ENCODE measurements at regions not wholly inside any gene's neighbourhood (a gene's known extent, or its start where the extent isn't known, plus 50 kb on each side); places are given as distances from the start of the nearest gene placed in this dataset.

DNA sequence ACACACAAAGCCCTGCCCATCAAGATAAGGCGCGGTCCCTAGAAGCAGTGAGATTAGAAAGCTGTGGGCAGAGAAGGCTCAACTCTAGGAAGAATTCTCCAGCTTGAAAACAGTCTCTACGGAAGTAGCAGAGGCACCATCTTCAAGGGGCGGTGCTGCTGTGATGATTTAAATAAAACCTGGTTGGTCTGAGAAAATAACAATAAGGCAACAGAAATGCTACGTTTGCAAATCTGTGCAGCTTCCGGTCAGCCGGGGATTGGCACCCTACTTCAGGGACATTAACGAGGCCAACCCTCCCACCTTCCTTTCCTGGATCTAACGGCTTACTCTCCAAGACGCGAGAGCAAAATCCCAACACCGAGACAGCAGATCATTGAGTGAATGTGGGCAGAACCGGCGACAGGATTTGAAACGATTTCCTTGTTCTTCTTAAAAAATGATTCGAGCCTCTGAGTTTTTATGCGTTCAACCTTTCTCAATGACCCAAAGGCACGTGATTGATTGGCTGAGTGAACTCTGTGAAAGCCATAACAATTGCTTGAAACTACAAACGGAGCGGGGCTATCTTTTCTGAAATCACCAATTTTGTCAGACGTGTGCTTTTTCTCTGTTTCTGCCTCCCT, 93.7 kb upstream of the ZNF516 start:
- Histone ChIP-seq H3K4me1 (ENCODE audit: control insufficient read depth, insufficient read depth, low read length) (peaks cover 4% of the 10 kb centered on the region), H3K36me3 (ENCODE audit: control insufficient read depth, insufficient read depth, low read length) (no peaks in the 10 kb centered on the region), H3K9me3 (ENCODE audit: control insufficient read depth, insufficient read depth, low read length) (no peaks in the 10 kb centered on the region), H3K27ac (ENCODE audit: low read depth, low read length) (peak overlapping the region; percentile 13), H3K27me3 (ENCODE audit: control insufficient read depth, insufficient read depth, low read length) (no peaks in the 10 kb centered on the region), H3K4me3 (ENCODE audit: low read depth, low read length) (peak overlapping the region; percentile 46)
- 6% methylated on average over 13 of the region's 21 CpGs for WGBS (ENCODE audit: insufficient coverage)
- peak in 2 of 6 donors; percentile 41 to 53 for DNase-seq (ENCODE audit: low read depth in 4 of 6, low spot score in 6 of 6)

DNA sequence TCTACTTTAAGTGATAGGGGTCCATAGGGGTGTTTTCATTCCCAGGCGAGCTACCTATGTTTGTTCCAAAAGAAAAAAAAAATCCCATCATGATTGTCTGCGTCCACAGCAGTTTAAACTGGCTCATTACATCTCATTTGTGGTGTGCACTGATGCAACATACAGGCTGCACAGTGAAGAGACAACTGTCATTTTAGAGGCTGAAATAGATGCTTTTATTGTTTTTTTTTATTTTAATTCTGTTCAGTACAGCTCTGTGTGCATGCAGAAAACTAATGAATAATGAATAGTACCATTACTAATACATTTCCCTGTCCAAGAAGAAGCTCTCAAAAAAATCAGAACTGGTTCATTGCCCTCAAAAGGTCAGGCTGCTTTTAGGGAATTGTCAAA, 92.8 kb upstream of the ZNF516 start:
- peaks cover 4% of the 10 kb centered on the region for H3K4me1 ChIP-seq (ENCODE audit: control insufficient read depth, insufficient read depth, low read length)
- H3K9me3 ChIP-seq (ENCODE audit: control insufficient read depth, insufficient read depth, low read length): no peaks in the 10 kb centered on the region
- no CpG with 5 or more reads among the region's 2 CpGs for WGBS (ENCODE audit: insufficient coverage)
- no peaks in the 10 kb centered on the region for H3K36me3 ChIP-seq (ENCODE audit: control insufficient read depth, insufficient read depth, low read length)
- H3K27ac ChIP-seq (ENCODE audit: low read depth, low read length): no peak overlapping the region
- H3K4me3 ChIP-seq (ENCODE audit: low read depth, low read length): no peak overlapping the region
- no peaks in the 10 kb centered on the region for H3K27me3 ChIP-seq (ENCODE audit: control insufficient read depth, insufficient read depth, low read length)
- DNase-seq (ENCODE audit: low read depth in 4 of 6, low spot score in 6 of 6): no peak

- no peak overlapping the region for H3K27ac ChIP-seq (ENCODE audit: low read depth, low read length)
- peaks cover 4% of the 10 kb centered on the region for H3K4me1 ChIP-seq (ENCODE audit: control insufficient read depth, insufficient read depth, low read length)
- WGBS (ENCODE audit: insufficient coverage): over 99% methylated on average over 28 of the region's 30 CpGs
- no peaks in the 10 kb centered on the region for H3K9me3 ChIP-seq (ENCODE audit: control insufficient read depth, insufficient read depth, low read length)
- no peak overlapping the region for H3K4me3 ChIP-seq (ENCODE audit: low read depth, low read length)
- H3K27me3 ChIP-seq (ENCODE audit: control insufficient read depth, insufficient read depth, low read length): no peaks in the 10 kb centered on the region
- H3K36me3 ChIP-seq (ENCODE audit: control insufficient read depth, insufficient read depth, low read length): no peaks in the 10 kb centered on the region
- no peak for DNase-seq (ENCODE audit: low read depth in 4 of 6, low spot score in 6 of 6)
Observed at GRCh38 chr18:76587147-76587878, 92.3 kb upstream of the ZNF516 start.

DNA sequence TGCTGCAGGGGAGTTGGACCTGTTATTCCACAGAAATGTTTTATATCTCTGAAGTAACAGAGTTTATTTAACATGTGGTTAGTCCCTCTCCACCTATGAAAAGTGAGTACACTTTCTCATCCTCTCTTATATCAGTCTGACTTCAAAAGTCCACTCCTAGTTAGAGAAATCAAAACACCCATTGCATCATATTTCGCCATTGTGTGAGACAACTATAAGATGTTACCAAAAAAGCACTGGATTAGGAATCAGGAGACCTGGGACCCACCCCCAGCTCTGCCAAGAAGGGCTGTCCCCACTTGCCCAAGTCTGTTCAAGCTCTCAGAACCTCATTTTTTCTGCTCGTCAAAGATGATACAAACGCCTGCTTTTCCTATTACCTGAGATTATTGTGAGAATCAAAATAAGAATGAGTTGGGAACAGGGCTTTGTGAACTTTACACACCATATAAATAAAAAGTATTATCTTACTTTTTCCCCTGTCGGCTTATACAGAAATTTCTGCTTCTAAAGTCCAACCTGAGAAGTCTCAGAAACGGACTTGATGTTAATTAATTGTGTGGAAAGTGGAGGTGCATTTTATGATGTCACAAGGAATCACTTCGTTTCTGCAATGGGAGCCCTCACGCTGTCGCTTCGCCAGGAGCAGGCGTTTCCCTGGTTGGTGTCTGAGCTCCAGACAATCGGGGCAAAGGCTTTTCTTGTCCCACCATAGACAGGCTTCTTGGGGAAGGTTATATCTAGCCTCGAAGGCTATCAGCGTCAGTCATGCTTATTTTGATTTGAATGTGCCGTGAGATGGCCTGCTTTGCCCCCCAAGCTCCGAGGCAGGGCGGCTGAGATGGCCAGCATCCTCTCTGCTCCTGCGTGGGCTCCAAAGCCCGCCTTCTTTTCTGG, 89.6 kb upstream of the ZNF516 start:
- Histone ChIP-seq H3K4me3 (ENCODE audit: low read depth, low read length) (no peak overlapping the region), H3K4me1 (ENCODE audit: control insufficient read depth, insufficient read depth, low read length) (peaks cover 4% of the 10 kb centered on the region), H3K36me3 (ENCODE audit: control insufficient read depth, insufficient read depth, low read length) (no peaks in the 10 kb centered on the region), H3K9me3 (ENCODE audit: control insufficient read depth, insufficient read depth, low read length) (no peaks in the 10 kb centered on the region), H3K27ac (ENCODE audit: low read depth, low read length) (no peak overlapping the region), H3K27me3 (ENCODE audit: control insufficient read depth, insufficient read depth, low read length) (no peaks in the 10 kb centered on the region)
- WGBS (ENCODE audit: insufficient coverage): 69% methylated on average over 10 of the region's 18 CpGs
- no peak for DNase-seq (ENCODE audit: low read depth in 4 of 6, low spot score in 6 of 6)

DNA sequence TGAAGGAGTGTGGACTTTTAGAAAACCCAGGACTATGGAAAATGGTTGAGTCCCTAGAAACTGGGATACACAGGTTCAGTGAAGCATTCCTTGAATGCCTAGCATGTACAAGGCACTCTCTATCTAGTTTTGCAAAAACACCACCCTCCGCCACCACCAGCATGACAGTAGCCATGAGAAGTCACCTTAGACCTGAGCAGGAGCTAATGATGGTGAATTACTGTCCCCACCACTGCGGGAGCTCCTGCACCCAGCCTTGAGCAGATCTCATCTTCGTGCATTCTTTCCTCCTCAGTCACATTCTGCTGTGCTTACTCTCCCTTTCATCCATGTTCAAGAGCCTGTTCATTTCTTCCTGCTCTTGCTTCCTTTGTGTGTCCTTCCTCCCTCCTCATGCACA, 86.2 kb upstream of the ZNF516 start:
- WGBS (ENCODE audit: insufficient coverage): 92% methylated on average over 3 of the region's 3 CpGs
- no peaks in the 10 kb centered on the region for H3K9me3 ChIP-seq (ENCODE audit: control insufficient read depth, insufficient read depth, low read length)
- no peak for DNase-seq (ENCODE audit: low read depth in 4 of 6, low spot score in 6 of 6)
- H3K36me3 ChIP-seq (ENCODE audit: control insufficient read depth, insufficient read depth, low read length): no peaks in the 10 kb centered on the region
- no peak overlapping the region for H3K27ac ChIP-seq (ENCODE audit: low read depth, low read length)
- no peak overlapping the region for H3K4me3 ChIP-seq (ENCODE audit: low read depth, low read length)
- peaks cover 10% of the 10 kb centered on the region for H3K4me1 ChIP-seq (ENCODE audit: control insufficient read depth, insufficient read depth, low read length)
- H3K27me3 ChIP-seq (ENCODE audit: control insufficient read depth, insufficient read depth, low read length): peaks cover 8% of the 10 kb centered on the region

- 87% methylated on average over 17 of the region's 17 CpGs for whole genome bisulfite sequencing (ENCODE audit: insufficient coverage)
- H3K27me3 ChIP-seq (ENCODE audit: control insufficient read depth, insufficient read depth, low read length): peaks cover 8% of the 10 kb centered on the region
- H3K4me1 ChIP-seq (ENCODE audit: control insufficient read depth, insufficient read depth, low read length): peaks cover 10% of the 10 kb centered on the region
- H3K36me3 ChIP-seq (ENCODE audit: control insufficient read depth, insufficient read depth, low read length): no peaks in the 10 kb centered on the region
- no peak overlapping the region for H3K27ac ChIP-seq (ENCODE audit: low read depth, low read length)
- no peak for DNase-seq (ENCODE audit: low read depth in 4 of 6, low spot score in 6 of 6)
- H3K9me3 ChIP-seq (ENCODE audit: control insufficient read depth, insufficient read depth, low read length): peaks cover 2% of the 10 kb centered on the region
- no peak overlapping the region for H3K4me3 ChIP-seq (ENCODE audit: low read depth, low read length)
Observed at GRCh38 chr18:76580288-76580962, 85.4 kb upstream of the ZNF516 start.

GRCh38 chr18:76579301-76579695, 84.3 kb upstream of the ZNF516 start:
- Histone ChIP-seq H3K4me1 (ENCODE audit: control insufficient read depth, insufficient read depth, low read length) (peaks cover 10% of the 10 kb centered on the region), H3K4me3 (ENCODE audit: low read depth, low read length) (no peak overlapping the region), H3K27ac (ENCODE audit: low read depth, low read length) (no peak overlapping the region), H3K36me3 (ENCODE audit: control insufficient read depth, insufficient read depth, low read length) (no peaks in the 10 kb centered on the region), H3K9me3 (ENCODE audit: control insufficient read depth, insufficient read depth, low read length) (peaks cover 2% of the 10 kb centered on the region), H3K27me3 (ENCODE audit: control insufficient read depth, insufficient read depth, low read length) (peaks cover 8% of the 10 kb centered on the region)
- WGBS (ENCODE audit: insufficient coverage): 79% methylated on average over 12 of the region's 17 CpGs
- no peak for DNase-seq (ENCODE audit: low read depth in 4 of 6, low spot score in 6 of 6)

- 20% methylated on average over 35 of the region's 39 CpGs for WGBS (ENCODE audit: insufficient coverage)
- Histone ChIP-seq H3K4me1 (ENCODE audit: control insufficient read depth, insufficient read depth, low read length) (peaks cover 10% of the 10 kb centered on the region), H3K27me3 (ENCODE audit: control insufficient read depth, insufficient read depth, low read length) (peaks cover 8% of the 10 kb centered on the region), H3K4me3 (ENCODE audit: low read depth, low read length) (no peak overlapping the region), H3K9me3 (ENCODE audit: control insufficient read depth, insufficient read depth, low read length) (peaks cover 2% of the 10 kb centered on the region), H3K36me3 (ENCODE audit: control insufficient read depth, insufficient read depth, low read length) (no peaks in the 10 kb centered on the region), H3K27ac (ENCODE audit: low read depth, low read length) (no peak overlapping the region)
- peak in 1 of 6 donors; percentile 31 for DNase-seq (ENCODE audit: low read depth in 4 of 6, low spot score in 6 of 6)
Observed at GRCh38 chr18:76578571-76579300, 83.7 kb upstream of the ZNF516 start.

Measured in spinal cord (tissue), 9 donors.